ENCODE measurements at regions not wholly inside any gene's neighbourhood (a gene's known extent, or its start where the extent isn't known, plus 50 kb on each side); places are given as distances from the start of the nearest gene placed in this dataset.
"Not testable (repeated sequence)": the region's sequence is repeated elsewhere in the genome, so short reads cannot be mapped to it uniquely, and the experiment has no call there.

GRCh38 chr6:81886909-81887308 is 134.4 kb upstream of the TENT5A start:
- TF ChIP-seq CTCF (IDR thresholded peaks at IDR 0.05; ENCODE audit: borderline replicate concordance, extremely low read depth, low read length, poor library complexity, severe bottlenecking); EZH2 (IDR thresholded peaks at IDR 0.05; ENCODE audit: borderline replicate concordance, low read depth, low read length, severe bottlenecking): not testable (repeated sequence)

All from DND-41 (cell line).